H1 (cell line): ENCODE measurements at regions not wholly inside any gene's neighbourhood (a gene's known extent, or its start where the extent isn't known, plus 50 kb on each side); places are given as distances from the start of the nearest gene placed in this dataset.

Experiments
- CTCF ChIA-PET: fragments of 300-600 bp; sonication (Branson Sonifier 250); formaldehyde crosslinking; loops from one replicate; lab custom pipeline; 2021; ENCODE audit not compliant: partially characterized antibody; lab: Charles Lee
- POLR2A ChIA-PET: fragments of 300-600 bp; sonication (Branson Sonifier 250); formaldehyde crosslinking; loops from one replicate; lab custom pipeline; 2021; ENCODE audit warnings: inconsistent platforms; ENCODE audit not compliant: partially characterized antibody; lab: Charles Lee
- DNase-seq, 2 experiments: peaks; one replicate each; pipeline versions ENCODE4 v3.0.0 to v3.0.0-alpha.2; 2010 to 2022; ENCODE audit warnings: low spot score in 2 of 2, low read depth in 1 of 2, mixed read lengths in 1 of 2
- FAIRE-seq: peaks from 2 replicates; lab custom pipeline; 2011; peaks lifted over from hg19 to GRCh38; lab: Jason Lieb, UNC
- H2AFZ ChIP-seq: 2 replicates; pipeline ENCODE4 v1.8.1; 2012; ENCODE audit warnings: low read length, inconsistent platforms
- H2AK5ac ChIP-seq: 2 replicates; pipeline ENCODE4 v1.6.1; 2013; ENCODE audit warnings: low read depth, low read length
- H2BK120ac ChIP-seq: replicated peaks from 2 replicates; pipeline ENCODE3; 2013; ENCODE audit warnings: low read depth, low read length, inconsistent platforms
- H2BK12ac ChIP-seq: 2 replicates; pipeline ENCODE4 v1.6.1; 2013; ENCODE audit warnings: low read depth, low read length
- H2BK15ac ChIP-seq: 2 replicates; pipeline ENCODE4 v1.6.1; 2013; ENCODE audit warnings: low read length
- H2BK20ac ChIP-seq: 2 replicates; pipeline ENCODE4 v1.6.1; 2013; ENCODE audit warnings: low read length
- H2BK5ac ChIP-seq: 2 replicates; pipeline ENCODE4 v1.6.1; 2013; ENCODE audit warnings: low read depth, low read length
- H3K14ac ChIP-seq: 2 replicates; pipeline ENCODE4 v1.6.1; 2013; ENCODE audit warnings: inconsistent platforms; ENCODE audit not compliant: insufficient read length
- H3K18ac ChIP-seq: 2 replicates; pipeline ENCODE4 v1.6.1; 2013; ENCODE audit warnings: low read length; ENCODE audit errors: extremely low read depth
- H3K23ac ChIP-seq: 2 replicates; pipeline ENCODE4 v1.6.1; 2013; ENCODE audit warnings: inconsistent platforms; ENCODE audit not compliant: insufficient read length
- H3K23me2 ChIP-seq: 2 replicates; pipeline ENCODE4 v1.6.1; 2013; ENCODE audit warnings: low read depth, low read length
- H3K27ac ChIP-seq: 2 replicates; pipeline ENCODE4 v1.6.1; 2011; ENCODE audit warnings: low read depth, low read length, inconsistent platforms
- H3K27me3 ChIP-seq, 4 experiments: replicated peaks in 1 of 4; 1 replicate in 1 of 4; 2 replicates in 3 of 4; pipeline versions ENCODE4 v1.6.1 to v1.8.1; 2011 to 2013; ENCODE audit warnings: low read length in 3 of 4, mild to moderate bottlenecking in 3 of 4, inconsistent platforms in 2 of 4, mixed read lengths in 2 of 4, moderate library complexity in 1 of 4; ENCODE audit not compliant: control insufficient read depth in 3 of 4, insufficient read depth in 3 of 4; ENCODE audit errors: extremely low read depth in 1 of 4
- H3K36me3 ChIP-seq, 4 experiments: 2 replicates each; pipeline versions ENCODE4 v1.6.1 to v1.8.1; 2011 to 2013; ENCODE audit warnings: mild to moderate bottlenecking in 4 of 4, low read length in 3 of 4, moderate library complexity in 2 of 4, control low read depth in 1 of 4, inconsistent platforms in 1 of 4; ENCODE audit not compliant: insufficient read depth in 4 of 4, control insufficient read depth in 2 of 4
- H3K4ac ChIP-seq: replicated peaks from 2 replicates; pipeline ENCODE3; 2013; ENCODE audit warnings: low read length, low read depth, mixed read lengths, inconsistent platforms; ENCODE audit not compliant: insufficient read length
- H3K4me1 ChIP-seq, 4 experiments: replicated peaks in 1 of 4; 1 replicate in 1 of 4; 2 replicates in 3 of 4; pipeline versions ENCODE4 v1.6.1 to v1.8.1; 2011 to 2013; ENCODE audit warnings: low read length in 3 of 4, inconsistent platforms in 2 of 4, mixed read lengths in 1 of 4; ENCODE audit not compliant: insufficient read depth in 4 of 4, control insufficient read depth in 3 of 4
- H3K4me2 ChIP-seq, 2 experiments: 2 replicates each; pipeline versions ENCODE4 v1.6.1 to v1.8.1; 2011 to 2013; ENCODE audit warnings: low read depth in 2 of 2, low read length in 2 of 2, control low read depth in 1 of 2, inconsistent platforms in 1 of 2, mild to moderate bottlenecking in 1 of 2; ENCODE audit not compliant: insufficient read depth in 1 of 2
- H3K4me3 ChIP-seq, 4 experiments: fragments of 200-600, 300-600 bp in 1 of 4; sonication (generic), shearing (Covaris generic), sonication (Bioruptor Twin) in 1 of 4; 2 replicates each; pipeline versions ENCODE4 v1.5.1 to v1.8.1; 2011 to 2016; ENCODE audit warnings: low read length in 4 of 4, low read depth in 3 of 4, control low read depth in 2 of 4, inconsistent platforms in 2 of 4, mild to moderate bottlenecking in 2 of 4, mixed read lengths in 1 of 4, moderate library complexity in 1 of 4; ENCODE audit not compliant: insufficient read depth in 2 of 4; ENCODE audit errors: extremely low read depth in 1 of 4
- H3K56ac ChIP-seq: replicated peaks from 2 replicates; pipeline ENCODE3; 2013; ENCODE audit warnings: low read depth, mild to moderate bottlenecking, mixed read lengths, low read length, inconsistent platforms; ENCODE audit not compliant: insufficient read length
- H3K79me1 ChIP-seq: 2 replicates; pipeline ENCODE4 v1.6.1; 2013; ENCODE audit warnings: low read depth, low read length, control low read depth
- H3K79me2 ChIP-seq, 2 experiments: 2 replicates each; pipeline versions ENCODE4 v1.6.1 to v1.8.1; 2012 to 2013; ENCODE audit warnings: low read length in 2 of 2, mild to moderate bottlenecking in 2 of 2, inconsistent platforms in 1 of 2; ENCODE audit not compliant: insufficient read depth in 2 of 2, control insufficient read depth in 1 of 2
- H3K9ac ChIP-seq, 4 experiments: replicated peaks in 1 of 4; 1 replicate in 1 of 4; 2 replicates in 3 of 4; pipeline versions ENCODE4 v1.6.1 to v1.8.1; 2011 to 2013; ENCODE audit warnings: low read depth in 3 of 4, low read length in 3 of 4, control low read depth in 2 of 4, mild to moderate bottlenecking in 2 of 4, moderate library complexity in 2 of 4, inconsistent platforms in 1 of 4; ENCODE audit errors: extremely low read depth in 1 of 4
- H3K9me3 ChIP-seq, 2 experiments: 2 replicates each; pipeline versions ENCODE4 v1.6.1 to v1.8.1; 2012 to 2013; ENCODE audit warnings: mild to moderate bottlenecking in 2 of 2, moderate library complexity in 2 of 2, control low read depth in 1 of 2, inconsistent platforms in 1 of 2, low read depth in 1 of 2, low read length in 1 of 2, mixed read lengths in 1 of 2; ENCODE audit not compliant: insufficient read depth in 2 of 2
- H4K20me1 ChIP-seq, 2 experiments: replicated peaks in 1 of 2; 2 replicates each; pipeline versions ENCODE3 to v1.8.1; 2011 to 2013; ENCODE audit warnings: inconsistent platforms in 2 of 2, low read length in 2 of 2, mild to moderate bottlenecking in 1 of 2; ENCODE audit not compliant: insufficient read depth in 2 of 2, control insufficient read depth in 1 of 2
- H4K5ac ChIP-seq: 2 replicates; pipeline ENCODE4 v1.6.1; 2013; ENCODE audit warnings: low read length, low read depth, mixed read lengths, inconsistent platforms; ENCODE audit not compliant: insufficient read length
- H4K8ac ChIP-seq: 2 replicates; pipeline ENCODE4 v1.8.0; 2013; ENCODE audit warnings: mild to moderate bottlenecking, moderate library complexity, low read length, inconsistent platforms; ENCODE audit not compliant: insufficient read depth; ENCODE audit errors: extremely low read depth
- H4K91ac ChIP-seq: replicated peaks from 2 replicates; pipeline ENCODE3; 2013; ENCODE audit warnings: low read length, mixed read lengths, inconsistent platforms; ENCODE audit not compliant: insufficient read length
- CBX8 ChIP-seq: fragments of 300-800, 300-1000 bp; sonication (generic); IDR thresholded peaks from 2 replicates; pipeline ENCODE4 v1.7.1; 2016; ENCODE audit warnings: low read depth, low read length, borderline replicate concordance
- CHD1 ChIP-seq: IDR thresholded peaks from 2 replicates; pipeline ENCODE4 v1.6.1; 2012; ENCODE audit warnings: low read depth, low read length, improper control_type of control experiment
- EZH2 ChIP-seq: fragments of 200-600 bp; sonication (generic); IDR thresholded peaks from 2 replicates; pipeline ENCODE4 v1.7.1; 2012; ENCODE audit warnings: low read depth, mild to moderate bottlenecking, moderate library complexity, low read length, inconsistent platforms; ENCODE audit not compliant: severe bottlenecking
- JUN ChIP-seq: IDR thresholded peaks from 2 replicates; pipeline ENCODE4 v1.6.1; 2011; ENCODE audit warnings: low read depth, mild to moderate bottlenecking, improper control_type of control experiment, low read length
- PHF8 ChIP-seq: fragments of 200-600 bp; sonication (generic); conservative IDR thresholded peaks from 2 replicates; pipeline ENCODE4 v1.7.1; 2012; ENCODE audit warnings: low read depth, mild to moderate bottlenecking, inconsistent platforms, low read length, moderate library complexity
- POLR2AphosphoS5 ChIP-seq: IDR thresholded peaks from 2 replicates; pipeline ENCODE4 v1.6.1; 2011; ENCODE audit warnings: low read depth, low read length
- RNF2 ChIP-seq: fragments of 200-900, 300-1000 bp; sonication (generic); IDR thresholded peaks from 2 replicates; pipeline ENCODE4 v1.7.1; 2016; ENCODE audit warnings: borderline replicate concordance, low read depth, mild to moderate bottlenecking, antibody characterized with exemption, low read length; ENCODE audit not compliant: poor library complexity, severe bottlenecking; ENCODE audit errors: missing control alignments
- SIN3A ChIP-seq, 2 experiments: IDR thresholded peaks in 1 of 2; conservative IDR thresholded peaks in 1 of 2; 2 replicates each; pipeline ENCODE4 v1.6.1; 2011 to 2012; ENCODE audit warnings: low read length in 2 of 2, improper control_type of control experiment in 1 of 2, low read depth in 1 of 2, mild to moderate bottlenecking in 1 of 2
- SP4 ChIP-seq: IDR thresholded peaks from 2 replicates; pipeline ENCODE4 v1.6.1; 2012; ENCODE audit warnings: low read length, inconsistent platforms
- SUZ12 ChIP-seq: fragments of 200-600 bp; sonication (generic); IDR thresholded peaks from 2 replicates; pipeline ENCODE4 v1.6.1; 2012; ENCODE audit warnings: mild to moderate bottlenecking, inconsistent platforms, low read length, moderate library complexity, mixed read lengths
- TAF1 ChIP-seq: IDR thresholded peaks from 2 replicates; pipeline ENCODE4 v1.6.1; 2011; ENCODE audit warnings: mild to moderate bottlenecking, low read depth, low read length
- YY1 ChIP-seq: IDR thresholded peaks from 2 replicates; pipeline ENCODE4 v1.6.1; 2011; ENCODE audit warnings: low read depth, mild to moderate bottlenecking, low read length
- WGBS, 2 experiments: shearing (Covaris generic) in 1 of 2; methylation state at CpG; one replicate each; pipeline versions ENCODE4 v1.1.6 to v1.1.7; 2013 to 2015; ENCODE audit warnings: low lambda C conversion rate in 2 of 2, mixed read lengths in 2 of 2, inconsistent platforms in 1 of 2, low coverage in 1 of 2, missing lambda C conversion rate in 1 of 2; ENCODE audit not compliant: insufficient replicate concordance in 2 of 2, insufficient coverage in 1 of 2, insufficient read length in 1 of 2; ENCODE audit errors: extremely low coverage in 1 of 2, missing lambda C conversion rate in 1 of 2; 5-methylcytosine and 5-hydroxymethylcytosine counted together

DNA sequence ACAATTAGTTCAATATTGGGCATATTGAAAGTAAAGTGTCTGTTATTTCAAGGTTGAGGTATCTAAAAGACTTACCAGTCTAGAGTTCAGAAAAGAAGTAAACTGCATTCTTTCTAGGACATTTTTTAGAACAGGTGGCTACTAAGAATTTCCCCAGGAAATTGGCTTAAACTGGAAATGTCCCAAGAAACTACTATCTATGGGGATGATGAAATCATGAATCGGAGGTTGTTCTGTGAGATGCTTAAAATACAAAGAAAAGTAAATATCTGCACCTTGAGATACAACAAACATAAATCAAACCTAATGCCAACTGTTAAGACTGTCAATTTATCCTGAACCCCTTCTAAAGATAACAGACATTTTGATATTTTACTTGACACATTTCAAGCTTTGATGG is 226.5 kb upstream of the NREP start:
- no peak overlapping the region for H3K4me2 ChIP-seq
- H3K36me3 ChIP-seq, result no peaks in the 10 kb centered on the region
- no peaks in the 10 kb centered on the region for H3K23me2 ChIP-seq
- no peak overlapping the region for H4K8ac ChIP-seq
- H2BK15ac ChIP-seq, result no peak overlapping the region
- no peak overlapping the region for H3K4ac ChIP-seq
- no peak overlapping the region for H2BK20ac ChIP-seq
- H2BK5ac ChIP-seq, result no peak overlapping the region
- no peak overlapping the region for H2AK5ac ChIP-seq
- H3K79me1 ChIP-seq, result no peaks in the 10 kb centered on the region
- H3K56ac ChIP-seq, result no peak overlapping the region
- no peaks in the 10 kb centered on the region for H3K4me1 ChIP-seq
- H3K14ac ChIP-seq, result no peak overlapping the region
- H2AFZ ChIP-seq, result no peak overlapping the region
- H2BK120ac ChIP-seq, result no peak overlapping the region
- H3K27ac ChIP-seq, result no peak overlapping the region
- H3K18ac ChIP-seq, result no peak overlapping the region
- no peaks in the 10 kb centered on the region for H4K20me1 ChIP-seq
- no peak overlapping the region for H3K23ac ChIP-seq
- H3K4me3 ChIP-seq, result no peak overlapping the region
- H4K5ac ChIP-seq, result no peak overlapping the region
- no peaks in the 10 kb centered on the region for H3K27me3 ChIP-seq
- FAIRE-seq (no peak), DNase-seq (no peak)
- no peaks in the 10 kb centered on the region for H3K79me2 ChIP-seq
- no peak overlapping the region for H3K9ac ChIP-seq
- no peaks in the 10 kb centered on the region for H3K9me3 ChIP-seq
- no peak overlapping the region for H2BK12ac ChIP-seq
- POLR2A ChIA-PET, result no interaction called here
- WGBS, 2 experiments, result 85% methylated on average over 1 of the region's 1 CpG; no CpG with 5 or more reads in 1 of the 2 experiments
- CTCF ChIA-PET, result no interaction called here
- no peak overlapping the region for H4K91ac ChIP-seq
- no peak for TF ChIP-seq POLR2AphosphoS5
- TF ChIP-seq YY1, result no peak
- no peak for TF ChIP-seq JUN
- no peak for TF ChIP-seq SP4
- TF ChIP-seq PHF8, result no peak
- no peak for TF ChIP-seq EZH2
- TF ChIP-seq CHD1, result no peak
- TF ChIP-seq RNF2, result no peak
- TF ChIP-seq SUZ12, result no peak
- no peak for TF ChIP-seq CBX8
- no peak for TF ChIP-seq SIN3A (conservative IDR thresholded peaks at IDR 0.05 in 1 of 2, IDR thresholded peaks at IDR 0.05 in 1 of 2; ENCODE audit: low read depth in 1 of 2, low read length in 2 of 2)
- TF ChIP-seq TAF1, result no peak
